ENCODE measurements at regions not wholly inside any gene's neighbourhood (a gene's known extent, or its start where the extent isn't known, plus 50 kb on each side); places are given as distances from the start of the nearest gene placed in this dataset.

DNA sequence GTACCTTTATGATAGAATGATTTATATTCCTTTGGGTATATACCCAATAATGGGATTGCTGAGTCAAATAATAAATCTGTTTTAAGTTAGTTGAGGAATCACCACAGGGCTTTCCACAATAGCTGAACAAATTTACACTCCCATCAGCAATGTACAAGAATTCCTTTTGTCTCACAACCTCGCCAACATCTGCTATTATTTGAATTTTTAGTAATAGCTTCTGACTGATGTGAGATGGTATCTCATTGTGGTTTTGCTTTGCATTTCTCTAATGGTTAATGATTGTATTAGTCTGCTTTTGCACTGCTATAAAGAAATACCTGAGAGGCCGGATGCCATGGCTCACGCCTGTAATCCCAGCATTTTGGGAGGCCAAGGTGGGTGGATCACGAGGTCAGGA, 1387.6 kb upstream of the ACVR2A start:
- Mint-ChIP-seq H3K27ac (no peak overlapping the region), H3K9me3 (peaks cover 13% of the 10 kb centered on the region), H3K4me3 (no peak overlapping the region), H3K36me3 (ENCODE audit: low read depth) (no peaks in the 10 kb centered on the region), H3K4me1 (no peaks in the 10 kb centered on the region), H3K27me3 (no peaks in the 10 kb centered on the region)
- ATAC-seq, result no peak
- no peak for DNase-seq

DNA sequence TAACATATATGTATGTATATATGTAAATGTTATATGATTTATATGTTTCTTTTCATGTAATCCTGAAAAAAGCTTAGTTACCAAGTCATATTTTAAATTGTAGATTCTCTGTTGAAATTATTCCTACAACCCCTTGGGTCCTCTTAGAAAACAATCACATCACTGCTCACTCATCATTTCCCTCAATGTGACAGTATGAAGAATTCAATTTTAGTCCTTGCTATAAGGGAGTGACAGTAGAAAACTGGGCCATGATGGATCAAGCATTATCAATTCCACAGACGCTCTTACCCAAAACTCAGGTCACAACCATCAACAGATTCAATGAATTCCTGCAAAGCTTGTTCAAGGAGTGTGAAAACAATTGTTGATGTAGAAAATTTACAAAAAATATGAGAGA, 1389.5 kb upstream of the ACVR2A start:
- no peak for ATAC-seq
- no peaks in the 10 kb centered on the region for H3K27me3 Mint-ChIP-seq
- H3K36me3 Mint-ChIP-seq (ENCODE audit: low read depth), result no peaks in the 10 kb centered on the region
- DNase-seq, result no peak
- no peak overlapping the region for H3K27ac Mint-ChIP-seq
- peaks cover 8% of the 10 kb centered on the region for H3K9me3 Mint-ChIP-seq
- H3K4me3 Mint-ChIP-seq, result no peak overlapping the region
- H3K4me1 Mint-ChIP-seq, result no peaks in the 10 kb centered on the region

DNA sequence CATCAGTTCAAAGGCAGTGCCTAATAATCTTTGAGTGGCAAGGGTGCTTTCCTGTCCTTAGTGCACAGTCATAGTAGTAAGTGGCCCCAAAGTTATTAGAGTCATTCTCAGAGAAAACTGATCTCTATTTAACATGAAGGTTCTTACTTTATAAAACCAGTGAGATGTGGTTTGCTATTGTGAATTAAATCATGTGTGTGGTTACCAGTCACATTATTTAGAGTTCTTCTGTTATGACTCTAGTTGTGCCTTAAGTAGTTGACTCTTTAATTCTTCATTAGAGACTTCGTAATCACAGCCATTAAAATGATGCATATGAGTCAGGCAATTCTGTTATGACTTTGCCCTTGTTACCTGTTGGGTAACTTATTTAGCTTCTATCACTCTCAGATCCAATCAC, 1392.9 kb upstream of the ACVR2A start:
- Mint-ChIP-seq H3K36me3 (ENCODE audit: low read depth) (no peaks in the 10 kb centered on the region), H3K4me1 (no peaks in the 10 kb centered on the region), H3K27me3 (no peaks in the 10 kb centered on the region), H3K27ac (no peak overlapping the region), H3K9me3 (no peaks in the 10 kb centered on the region), H3K4me3 (no peak overlapping the region)
- DNase-seq, result no peak
- no peak for ATAC-seq

DNA sequence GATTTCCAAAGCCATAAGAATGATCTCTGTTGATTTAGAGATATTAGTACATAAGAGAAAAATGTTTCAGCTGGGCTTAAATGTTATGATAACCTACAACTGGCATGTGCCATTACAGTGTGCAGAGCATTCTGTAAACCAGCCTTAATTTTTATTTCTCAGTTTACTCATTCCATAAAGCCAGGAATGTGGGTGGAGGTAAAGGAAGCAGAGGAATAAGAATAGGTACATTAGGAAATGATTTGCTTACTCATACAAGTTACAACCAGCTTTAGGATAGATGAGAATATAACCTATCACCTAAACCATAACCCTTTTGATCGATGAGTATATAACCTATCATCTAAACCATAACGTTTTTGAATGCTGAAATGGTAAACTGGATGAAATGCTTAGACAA, 1394.7 kb upstream of the ACVR2A start:
- Mint-ChIP-seq H3K9me3 (no peaks in the 10 kb centered on the region), H3K4me3 (no peak overlapping the region), H3K4me1 (no peaks in the 10 kb centered on the region), H3K36me3 (ENCODE audit: low read depth) (no peaks in the 10 kb centered on the region), H3K27me3 (no peaks in the 10 kb centered on the region), H3K27ac (no peak overlapping the region)
- ATAC-seq (no peak), DNase-seq (no peak)

DNA sequence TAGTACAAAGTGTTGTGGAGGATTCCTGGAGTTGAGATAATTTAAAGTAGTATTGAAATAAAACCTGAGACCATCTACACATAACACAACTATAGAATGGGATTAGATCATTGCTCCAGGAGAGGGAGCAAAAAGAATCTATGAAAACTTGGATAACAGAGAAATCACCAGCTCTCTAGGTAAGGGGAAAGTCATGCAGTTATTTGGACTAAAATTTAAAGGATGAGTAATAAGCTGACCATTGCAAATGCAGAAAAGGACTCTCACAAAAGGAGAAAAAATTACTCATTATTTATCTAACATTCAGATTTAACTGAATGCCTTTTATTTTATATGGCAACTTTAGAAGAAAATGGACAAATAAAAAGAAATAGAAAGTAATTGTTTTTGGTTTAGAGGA, 1399.8 kb upstream of the ACVR2A start:
- DNase-seq, result no peak
- Mint-ChIP-seq H3K36me3 (ENCODE audit: low read depth) (no peaks in the 10 kb centered on the region), H3K4me3 (no peak overlapping the region), H3K27me3 (no peaks in the 10 kb centered on the region), H3K4me1 (no peaks in the 10 kb centered on the region), H3K9me3 (no peaks in the 10 kb centered on the region), H3K27ac (no peak overlapping the region)
- no peak for ATAC-seq

DNA sequence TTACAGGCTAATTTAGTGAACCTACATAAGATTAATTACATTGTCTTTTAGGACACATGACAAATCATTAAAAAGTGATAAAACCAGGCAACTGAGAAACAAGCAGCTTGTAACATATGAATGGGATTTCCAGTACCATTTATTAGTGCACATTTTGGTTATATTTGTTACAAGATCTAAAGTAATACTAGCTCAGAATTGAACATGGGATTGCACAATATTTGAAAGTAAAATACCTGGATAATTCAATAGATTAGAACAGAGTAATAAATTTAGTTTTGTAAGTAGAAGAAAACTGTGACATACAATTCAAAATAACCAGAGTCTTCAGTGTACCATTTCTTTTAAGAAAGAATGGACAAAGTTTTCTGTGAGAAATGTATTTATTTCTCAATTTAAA, 1400.7 kb upstream of the ACVR2A start:
- DNase-seq (no peak), ATAC-seq (no peak)
- Mint-ChIP-seq H3K27ac (no peak overlapping the region), H3K4me3 (no peak overlapping the region), H3K36me3 (ENCODE audit: low read depth) (no peaks in the 10 kb centered on the region), H3K4me1 (no peaks in the 10 kb centered on the region), H3K9me3 (no peaks in the 10 kb centered on the region), H3K27me3 (no peaks in the 10 kb centered on the region)

DNA sequence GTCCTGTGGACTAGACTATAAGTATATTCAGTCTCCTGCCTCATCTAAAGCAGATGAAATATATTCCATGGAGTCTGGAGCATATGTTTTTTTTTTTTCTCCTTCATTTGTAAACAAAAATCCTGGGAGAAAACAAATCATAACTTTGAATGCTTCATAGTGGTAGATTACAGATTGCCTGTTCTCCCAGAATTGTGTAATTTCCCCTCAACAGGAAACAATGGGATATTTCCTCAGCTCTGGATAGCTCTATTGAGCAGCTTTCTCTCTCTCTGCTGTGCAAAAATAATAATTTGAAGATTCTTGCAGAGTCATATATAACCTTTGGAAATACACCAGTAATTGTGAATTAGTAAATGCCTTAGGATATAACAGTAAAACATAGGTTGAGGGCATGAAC, 1406.6 kb upstream of the ACVR2A start:
- H3K4me3 Mint-ChIP-seq, result no peak overlapping the region
- H3K4me1 Mint-ChIP-seq, result no peaks in the 10 kb centered on the region
- no peaks in the 10 kb centered on the region for H3K27me3 Mint-ChIP-seq
- no peaks in the 10 kb centered on the region for H3K36me3 Mint-ChIP-seq (ENCODE audit: low read depth)
- ATAC-seq, result no peak
- no peak for DNase-seq
- H3K27ac Mint-ChIP-seq, result no peak overlapping the region
- peaks cover 4% of the 10 kb centered on the region for H3K9me3 Mint-ChIP-seq

DNA sequence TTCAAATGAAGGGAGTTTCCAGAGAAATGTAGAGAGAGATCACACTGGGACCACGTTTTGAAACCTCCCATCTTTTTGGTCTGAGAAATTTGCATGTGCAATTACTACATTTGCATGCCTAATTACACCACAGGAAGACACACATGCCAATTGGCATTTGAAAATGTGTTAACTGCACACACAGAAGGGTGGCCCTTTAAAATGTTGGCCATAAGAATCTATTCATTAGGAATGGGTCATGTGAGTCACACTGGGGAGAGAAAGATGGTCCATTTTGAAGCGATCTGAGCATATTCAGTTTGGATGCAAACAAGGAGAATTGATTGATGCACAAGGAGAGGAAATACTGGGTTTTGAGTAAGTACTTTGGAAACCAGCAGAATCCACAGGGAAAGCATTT, 1407.1 kb upstream of the ACVR2A start:
- Mint-ChIP-seq H3K27me3 (no peaks in the 10 kb centered on the region), H3K4me3 (no peak overlapping the region), H3K27ac (no peak overlapping the region), H3K9me3 (peaks cover 4% of the 10 kb centered on the region), H3K36me3 (ENCODE audit: low read depth) (no peaks in the 10 kb centered on the region), H3K4me1 (no peaks in the 10 kb centered on the region)
- DNase-seq (no peak), ATAC-seq (no peak)

DNA sequence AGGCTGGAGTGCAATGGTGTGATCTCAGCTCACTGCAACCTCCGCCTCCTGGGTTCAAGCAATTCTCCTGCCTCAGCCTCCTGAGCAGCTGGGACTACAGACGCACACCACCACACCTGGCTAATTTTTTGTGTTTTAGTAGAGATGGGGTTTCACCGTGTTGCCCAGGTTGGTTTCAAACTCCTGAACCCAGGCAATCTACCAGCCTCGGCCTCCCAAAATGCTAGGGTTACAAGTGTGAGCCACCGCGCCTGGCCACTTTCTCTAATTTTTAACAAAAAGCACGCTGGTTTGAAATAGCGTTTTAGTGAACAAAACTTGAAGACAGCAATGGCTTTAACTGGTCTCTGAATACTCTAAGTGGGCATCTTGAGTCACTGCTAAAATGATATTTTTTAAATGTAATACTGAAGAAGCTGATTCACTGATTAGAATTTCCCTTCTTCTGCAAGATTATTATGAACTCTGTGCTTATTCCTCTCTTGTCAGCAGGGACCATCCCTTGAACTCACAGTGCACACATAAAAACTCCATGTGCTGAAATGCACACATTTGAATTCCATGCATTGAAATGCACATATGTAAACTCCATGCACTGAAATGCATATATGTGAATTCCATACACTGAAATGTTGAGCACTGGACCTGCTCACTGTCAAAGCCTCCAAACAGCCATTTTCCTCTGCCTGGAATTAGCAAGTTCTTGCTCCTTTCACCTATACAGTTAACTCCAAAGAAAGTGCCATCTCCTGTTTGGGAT, 1411.5 kb upstream of the ACVR2A start:
- Mint-ChIP-seq H3K4me1 (no peaks in the 10 kb centered on the region), H3K27me3 (no peaks in the 10 kb centered on the region), H3K9me3 (peaks cover 4% of the 10 kb centered on the region), H3K4me3 (no peak overlapping the region), H3K27ac (no peak overlapping the region), H3K36me3 (ENCODE audit: low read depth) (no peaks in the 10 kb centered on the region)
- ATAC-seq (no peak), DNase-seq (no peak)

DNA sequence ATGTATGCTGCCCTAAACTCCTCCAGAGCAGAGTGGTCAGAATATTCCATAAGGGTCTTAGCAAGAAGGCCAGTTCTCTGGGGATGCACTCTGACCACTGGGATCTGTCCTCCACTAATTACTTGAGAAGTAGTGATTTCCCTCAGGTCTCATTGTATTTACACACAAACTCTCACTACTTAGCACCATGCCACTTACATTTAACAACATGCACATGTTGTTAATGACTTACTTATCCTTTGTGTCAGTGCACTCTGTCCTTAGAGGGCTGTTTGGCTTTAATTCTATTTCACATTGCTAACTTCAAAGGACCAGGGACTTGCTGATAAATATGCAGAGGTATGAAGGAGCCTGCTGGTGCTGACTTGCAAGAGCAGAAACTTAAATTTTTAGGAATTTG, 1415.5 kb upstream of the ACVR2A start:
- ATAC-seq (no peak), DNase-seq (no peak)
- H3K36me3 Mint-ChIP-seq (ENCODE audit: low read depth), result no peaks in the 10 kb centered on the region
- H3K27ac Mint-ChIP-seq, result no peak overlapping the region
- no peaks in the 10 kb centered on the region for H3K27me3 Mint-ChIP-seq
- H3K9me3 Mint-ChIP-seq, result no peaks in the 10 kb centered on the region
- H3K4me3 Mint-ChIP-seq, result no peak overlapping the region
- H3K4me1 Mint-ChIP-seq, result no peaks in the 10 kb centered on the region

DNA sequence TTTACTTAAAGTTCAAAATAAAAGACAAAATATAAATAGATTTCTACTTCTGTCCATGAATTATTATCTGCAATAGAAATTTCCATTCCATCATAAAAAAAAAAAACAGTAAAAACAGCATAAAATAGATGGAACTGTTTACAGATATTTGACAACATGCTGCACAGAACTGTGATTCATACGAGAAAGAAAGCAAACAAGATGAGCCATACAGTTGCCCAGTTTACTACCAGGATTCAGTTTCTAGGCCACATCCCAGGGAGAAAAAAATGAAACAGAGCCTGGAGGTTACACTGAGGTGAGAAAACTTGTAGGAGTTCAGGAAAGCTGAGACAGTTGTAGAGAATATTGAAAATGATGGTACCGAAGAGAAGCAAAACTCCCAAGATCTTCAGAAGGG, 1426.9 kb upstream of the ACVR2A start:
- Mint-ChIP-seq H3K36me3 (ENCODE audit: low read depth) (no peaks in the 10 kb centered on the region), H3K27ac (no peak overlapping the region), H3K27me3 (no peaks in the 10 kb centered on the region), H3K4me3 (no peak overlapping the region), H3K4me1 (no peaks in the 10 kb centered on the region), H3K9me3 (peaks cover 5% of the 10 kb centered on the region)
- DNase-seq (no peak), ATAC-seq (no peak)

DNA sequence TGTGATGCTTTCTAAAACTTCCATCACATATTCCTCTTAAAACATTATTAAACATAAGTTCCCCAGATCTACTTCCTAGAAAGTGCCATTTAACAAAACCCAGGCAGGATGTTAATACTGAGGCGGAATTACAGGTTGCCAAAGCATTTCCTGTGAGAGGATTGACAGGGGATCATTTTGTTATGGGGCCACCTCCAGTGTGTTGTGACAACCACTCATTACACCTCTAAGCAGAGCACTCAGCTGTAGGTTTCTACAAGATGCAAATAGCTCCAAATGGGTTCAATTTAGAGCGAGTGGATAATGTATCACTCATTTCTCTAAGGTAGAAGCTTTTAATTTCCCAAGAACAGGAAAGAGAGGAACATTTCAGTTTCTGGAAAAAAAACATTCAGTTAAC, 1429.5 kb upstream of the ACVR2A start:
- Mint-ChIP-seq H3K27ac (no peak overlapping the region), H3K9me3 (no peaks in the 10 kb centered on the region), H3K27me3 (no peaks in the 10 kb centered on the region), H3K4me1 (no peaks in the 10 kb centered on the region), H3K36me3 (ENCODE audit: low read depth) (no peaks in the 10 kb centered on the region), H3K4me3 (no peak overlapping the region)
- ATAC-seq (no peak), DNase-seq (no peak)

DNA sequence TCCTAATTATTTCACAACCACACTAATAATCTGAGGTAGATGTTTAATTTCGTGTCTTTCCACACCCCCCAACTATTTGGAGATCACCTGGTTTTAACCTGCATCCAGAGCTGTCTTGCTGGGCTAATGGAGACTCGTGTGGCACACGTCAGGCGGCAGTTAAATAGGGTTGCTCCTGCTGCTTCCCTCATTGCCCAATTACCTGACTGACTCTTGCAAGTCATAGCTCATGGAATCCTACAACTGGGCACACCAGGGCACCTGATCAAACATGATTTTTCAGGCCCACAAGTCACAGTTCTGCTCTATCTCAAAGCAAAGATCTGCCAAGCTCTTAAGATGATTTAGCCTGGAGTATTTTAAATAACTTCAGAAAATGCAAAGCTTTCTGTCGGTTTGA, 1430.4 kb upstream of the ACVR2A start:
- H3K27me3 Mint-ChIP-seq, result no peaks in the 10 kb centered on the region
- no peak overlapping the region for H3K4me3 Mint-ChIP-seq
- no peaks in the 10 kb centered on the region for H3K4me1 Mint-ChIP-seq
- ATAC-seq, result no peak
- H3K36me3 Mint-ChIP-seq (ENCODE audit: low read depth), result no peaks in the 10 kb centered on the region
- DNase-seq, result no peak
- H3K9me3 Mint-ChIP-seq, result no peaks in the 10 kb centered on the region
- no peak overlapping the region for H3K27ac Mint-ChIP-seq

DNA sequence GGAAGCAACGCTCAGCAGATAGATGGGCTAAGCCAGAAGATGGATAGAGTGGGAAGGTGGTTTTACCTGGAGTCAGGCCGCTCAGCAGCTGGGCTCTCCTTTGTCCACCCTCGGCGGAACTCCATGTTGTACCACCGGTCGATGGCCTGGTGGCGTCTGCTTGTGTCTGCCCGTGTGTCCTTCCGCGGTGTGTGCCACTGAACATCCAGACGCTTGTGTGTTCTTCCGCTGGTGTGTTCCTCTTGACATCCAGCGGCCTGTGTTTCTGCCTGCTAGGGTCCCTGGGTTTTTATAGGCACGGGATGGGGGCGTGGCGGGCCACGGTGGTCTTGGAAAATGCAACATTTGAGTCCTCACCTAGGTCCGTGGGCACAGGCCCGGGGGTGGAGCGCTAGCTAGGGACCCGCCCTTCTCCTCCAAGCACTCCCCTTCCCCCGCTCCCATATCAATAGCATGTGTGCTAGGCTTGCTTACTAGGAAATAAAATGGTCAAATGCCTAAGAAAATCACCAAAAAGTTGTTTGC, 1431.7 kb upstream of the ACVR2A start:
- ATAC-seq (no peak), DNase-seq (no peak)
- H3K4me1 Mint-ChIP-seq, result no peaks in the 10 kb centered on the region
- no peaks in the 10 kb centered on the region for H3K9me3 Mint-ChIP-seq
- no peaks in the 10 kb centered on the region for H3K36me3 Mint-ChIP-seq (ENCODE audit: low read depth)
- H3K27me3 Mint-ChIP-seq, result no peaks in the 10 kb centered on the region
- no peak overlapping the region for H3K27ac Mint-ChIP-seq
- H3K4me3 Mint-ChIP-seq, result no peak overlapping the region

DNA sequence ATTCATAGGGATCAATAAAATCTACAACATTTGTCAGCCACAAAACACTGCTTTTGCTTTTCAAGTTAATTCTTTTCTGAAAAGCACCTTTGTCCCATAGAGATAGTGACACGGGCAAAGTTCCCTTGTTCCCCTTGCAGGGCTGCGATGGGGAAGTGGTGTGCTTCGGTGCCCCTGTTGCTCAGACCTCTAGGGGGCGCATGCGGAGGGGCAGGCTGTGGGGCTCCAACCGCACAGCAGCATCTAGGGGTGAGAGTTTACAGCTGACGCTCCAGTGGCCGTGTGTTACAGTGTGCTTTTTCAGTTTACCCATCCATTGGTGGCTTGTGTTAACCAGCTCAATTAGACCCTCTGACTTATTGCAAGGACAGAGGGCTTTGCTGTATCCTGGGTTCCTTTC, 1432.2 kb upstream of the ACVR2A start:
- H3K4me3 Mint-ChIP-seq, result no peak overlapping the region
- no peaks in the 10 kb centered on the region for H3K36me3 Mint-ChIP-seq (ENCODE audit: low read depth)
- H3K9me3 Mint-ChIP-seq, result no peaks in the 10 kb centered on the region
- ATAC-seq (no peak), DNase-seq (no peak)
- H3K27ac Mint-ChIP-seq, result no peak overlapping the region
- H3K27me3 Mint-ChIP-seq, result no peaks in the 10 kb centered on the region
- H3K4me1 Mint-ChIP-seq, result no peaks in the 10 kb centered on the region
